Activated T-helper 2 cell treated with anti-CD3 and anti-CD28 coated beads, Interferon-gamma antibody, Interleukin-2, Interleukin-4, amounts not matched to agents 10 μg/mL and 5 μg/mL and 100 μg/mL, durations not matched to agents 14 hours and 24 hours and 36 hours (primary cell): ENCODE measurements at regions not wholly inside any gene's neighbourhood (a gene's known extent, or its start where the extent isn't known, plus 50 kb on each side); places are given as distances from the start of the nearest gene placed in this dataset.
A peak's percentile ranks its signal among the peaks of the same experiment; 100 is the strongest.

Source experiments
- DNase-seq: peaks from one replicate; pipeline ENCODE4 v3.0.0; 2021; ENCODE audit warnings: low spot score
- H3K27ac Mint-ChIP-seq: one replicate; pipeline ENCODE4 v1.8.0; 2021; ENCODE audit warnings: mixed read lengths
- H3K27me3 Mint-ChIP-seq: one replicate; pipeline ENCODE4 v1.8.0; 2021; ENCODE audit warnings: low read depth, mixed read lengths
- H3K36me3 Mint-ChIP-seq: one replicate; pipeline ENCODE4 v1.8.0; 2021; ENCODE audit warnings: low read depth, mixed read lengths
- H3K4me1 Mint-ChIP-seq: one replicate; pipeline ENCODE4 v1.8.0; 2021; ENCODE audit warnings: low read depth, mixed read lengths
- H3K4me3 Mint-ChIP-seq: one replicate; pipeline ENCODE4 v1.8.0; 2021; ENCODE audit warnings: low read depth, mild to moderate bottlenecking, moderate library complexity, mixed read lengths
- H3K9me3 Mint-ChIP-seq: one replicate; pipeline ENCODE4 v1.8.0; 2021; ENCODE audit warnings: mixed read lengths
- intact Hi-C: fragments of 100-400 bp; cut with micrococcal nuclease; formaldehyde crosslinking; loops from one replicate; pipeline ENCODE4 v1.15.1; 2023

- DNase-seq, result no peak
- Mint-ChIP-seq H3K4me1 (peaks cover 37% of the 10 kb centered on the region), H3K27me3 (peaks cover 42% of the 10 kb centered on the region), H3K9me3 (no peaks in the 10 kb centered on the region), H3K36me3 (no peaks in the 10 kb centered on the region), H3K27ac (no peak overlapping the region), H3K4me3 (no peak overlapping the region)
- intact Hi-C loops, result no loop called here
Measured at GRCh38 chr15:95864467-95864886, 466.0 kb upstream of the NR2F2 start.

- Mint-ChIP-seq H3K4me3 (no peak overlapping the region), H3K4me1 (peaks cover 44% of the 10 kb centered on the region), H3K27me3 (peaks cover 37% of the 10 kb centered on the region), H3K27ac (no peak overlapping the region), H3K9me3 (no peaks in the 10 kb centered on the region), H3K36me3 (no peaks in the 10 kb centered on the region)
- DNase-seq, result no peak
- intact Hi-C loops, result no loop called here
Measured at GRCh38 chr15:95865330-95865739, 465.2 kb upstream of the NR2F2 start.

- no peak for DNase-seq
- no peaks in the 10 kb centered on the region for H3K9me3 Mint-ChIP-seq
- peaks cover 30% of the 10 kb centered on the region for H3K27me3 Mint-ChIP-seq
- H3K27ac Mint-ChIP-seq, result no peak overlapping the region
- H3K4me3 Mint-ChIP-seq, result no peak overlapping the region
- H3K4me1 Mint-ChIP-seq, result peaks cover 55% of the 10 kb centered on the region
- intact Hi-C loops, result no loop called here
- H3K36me3 Mint-ChIP-seq, result no peaks in the 10 kb centered on the region
Measured at GRCh38 chr15:95866711-95867440, 463.6 kb upstream of the NR2F2 start.

GRCh38 chr15:95868450-95868849, 462.1 kb upstream of the NR2F2 start:
- Mint-ChIP-seq H3K4me1 (peaks cover 61% of the 10 kb centered on the region), H3K27ac (no peak overlapping the region), H3K27me3 (peaks cover 25% of the 10 kb centered on the region), H3K9me3 (no peaks in the 10 kb centered on the region), H3K36me3 (no peaks in the 10 kb centered on the region), H3K4me3 (no peak overlapping the region)
- intact Hi-C loops, result no loop called here
- DNase-seq, result no peak

- no peaks in the 10 kb centered on the region for H3K9me3 Mint-ChIP-seq
- no peak overlapping the region for H3K27ac Mint-ChIP-seq
- no peak for DNase-seq
- intact Hi-C loops, result no loop called here
- H3K36me3 Mint-ChIP-seq, result no peaks in the 10 kb centered on the region
- peaks cover 25% of the 10 kb centered on the region for H3K27me3 Mint-ChIP-seq
- H3K4me3 Mint-ChIP-seq, result no peak overlapping the region
- peaks cover 64% of the 10 kb centered on the region for H3K4me1 Mint-ChIP-seq
Measured at GRCh38 chr15:95868970-95869369, 461.5 kb upstream of the NR2F2 start.

GRCh38 chr15:95869920-95870319, 460.6 kb upstream of the NR2F2 start:
- H3K27ac Mint-ChIP-seq, result no peak overlapping the region
- intact Hi-C loops, result loop anchor here (5.0 to 10.0 kb wide), 2 partner anchors 33 to 585 kb away; no protein-coding TSS in a partner anchor

DNA sequence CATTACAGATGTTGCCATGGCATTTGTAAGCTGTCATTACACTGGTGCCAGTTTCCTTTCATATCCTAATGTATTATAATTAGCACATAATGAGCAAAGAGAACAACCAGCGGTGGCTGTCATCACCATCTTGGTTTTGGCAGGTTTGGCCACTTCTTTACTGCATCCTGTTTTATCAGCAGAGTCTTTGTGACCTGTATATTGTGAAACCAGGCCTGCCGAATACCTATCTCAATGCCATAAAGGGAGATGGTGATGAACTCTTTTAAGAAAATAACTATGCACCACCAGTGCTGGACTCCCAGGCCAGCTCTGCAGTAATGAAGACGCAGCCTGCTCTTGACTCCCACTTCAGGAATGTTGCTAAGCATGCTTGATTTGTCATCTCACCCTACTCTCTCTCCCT, 458.1 kb upstream of the NR2F2 start:
- intact Hi-C loops, result loop anchor here (5.0 to 10.0 kb wide), 2 partner anchors 35 to 588 kb away; no protein-coding TSS in a partner anchor

More at GRCh38 chr15:95869920-95870319, 460.6 kb upstream of the NR2F2 start:
- peaks cover 62% of the 10 kb centered on the region for H3K4me1 Mint-ChIP-seq
- peaks cover 25% of the 10 kb centered on the region for H3K27me3 Mint-ChIP-seq
- H3K9me3 Mint-ChIP-seq, result no peaks in the 10 kb centered on the region
- DNase-seq, result no peak
- no peaks in the 10 kb centered on the region for H3K36me3 Mint-ChIP-seq
- peak overlapping the region; percentile 45 for H3K4me3 Mint-ChIP-seq

DNA sequence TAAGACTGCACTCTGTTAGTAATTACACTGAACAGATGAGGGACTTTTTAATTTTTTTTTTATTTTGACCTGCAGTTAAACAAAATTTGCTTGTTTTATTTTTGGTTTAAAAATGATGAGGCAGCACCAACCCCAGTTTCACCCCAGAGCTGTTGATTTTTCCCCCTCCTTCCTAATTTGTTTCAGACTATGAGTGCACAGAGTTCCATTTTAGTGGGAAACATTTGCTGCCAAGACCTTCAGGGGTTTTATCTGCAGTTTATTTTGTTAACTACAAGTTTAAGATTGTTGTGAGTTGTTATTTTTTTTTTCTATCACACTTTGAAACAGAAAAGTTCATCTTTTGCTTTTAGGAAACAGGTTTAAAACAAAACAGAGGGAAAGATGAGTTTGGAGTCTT, 455.9 kb upstream of the NR2F2 start:
- Mint-ChIP-seq H3K9me3 (no peaks in the 10 kb centered on the region), H3K36me3 (no peaks in the 10 kb centered on the region), H3K27me3 (peaks cover 4% of the 10 kb centered on the region), H3K4me3 (no peak overlapping the region), H3K27ac (no peak overlapping the region), H3K4me1 (peaks cover 46% of the 10 kb centered on the region)
- DNase-seq, result no peak
- intact Hi-C loops, result loop anchor here (5.0 to 10.0 kb wide), 2 partner anchors 37 to 590 kb away; no protein-coding TSS in a partner anchor

More for the DNA sequence above, 458.1 kb upstream of the NR2F2 start:
- no peak for DNase-seq
- no peaks in the 10 kb centered on the region for H3K9me3 Mint-ChIP-seq
- H3K4me1 Mint-ChIP-seq, result peaks cover 55% of the 10 kb centered on the region
- peaks cover 12% of the 10 kb centered on the region for H3K27me3 Mint-ChIP-seq
- no peak overlapping the region for H3K4me3 Mint-ChIP-seq
- H3K36me3 Mint-ChIP-seq, result no peaks in the 10 kb centered on the region
- H3K27ac Mint-ChIP-seq, result no peak overlapping the region

DNA sequence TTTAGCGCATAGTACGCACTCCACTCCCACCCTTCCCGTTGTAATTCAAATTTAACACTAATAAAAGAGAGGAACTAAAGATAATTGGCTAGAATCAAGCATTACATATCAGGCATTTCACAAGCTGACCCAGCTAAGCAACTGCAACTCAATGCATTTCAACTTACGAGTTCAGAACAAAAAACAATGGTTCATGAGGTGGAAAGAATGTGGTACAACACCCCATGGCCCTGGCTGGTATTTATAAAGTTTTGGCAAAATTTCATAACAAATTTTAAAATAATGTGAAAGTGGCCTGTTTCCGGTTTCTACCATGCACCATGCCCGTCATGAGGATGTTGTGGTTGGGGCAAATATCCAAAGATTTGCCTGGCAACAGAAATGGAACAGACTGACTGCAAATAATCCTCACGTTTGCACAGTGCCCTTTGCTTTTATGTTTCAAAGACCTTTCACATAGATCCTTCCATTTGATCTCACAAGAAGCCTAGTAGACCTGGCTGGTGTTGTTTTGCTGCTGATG, 455.3 kb upstream of the NR2F2 start:
- Mint-ChIP-seq H3K9me3 (no peaks in the 10 kb centered on the region), H3K4me3 (no peak overlapping the region), H3K27ac (no peak overlapping the region), H3K36me3 (no peaks in the 10 kb centered on the region), H3K4me1 (peaks cover 44% of the 10 kb centered on the region), H3K27me3 (peaks cover 4% of the 10 kb centered on the region)
- DNase-seq, result no peak
- intact Hi-C loops, result loop anchor here (10.0 kb wide), 1 partner anchor 590 kb away; no protein-coding TSS in a partner anchor

DNA sequence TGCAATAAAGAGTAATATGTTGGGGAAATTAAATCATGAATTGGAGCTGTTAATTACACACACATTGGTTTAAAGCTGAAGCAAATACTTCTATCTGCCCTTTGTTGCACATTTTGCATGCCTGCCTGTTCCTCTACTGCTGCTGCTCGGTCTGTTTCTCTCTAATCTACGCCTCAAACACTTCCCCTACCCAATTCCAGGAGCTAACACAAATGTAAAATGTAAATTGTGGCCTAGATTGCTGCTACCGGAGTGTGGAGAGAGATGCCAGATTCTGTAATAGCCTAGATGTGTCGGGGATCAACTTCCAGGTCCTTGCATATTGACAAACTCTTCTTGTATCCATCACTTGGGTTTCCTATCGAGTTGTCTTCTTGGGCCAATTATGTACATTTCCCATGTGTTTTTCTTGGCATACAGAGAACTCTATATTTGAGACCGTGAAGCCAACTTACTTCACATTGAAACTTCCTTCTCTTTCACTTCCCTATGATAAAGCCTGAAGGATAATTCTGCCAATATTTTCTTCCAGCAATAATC, 450.4 kb upstream of the NR2F2 start:
- peaks cover 16% of the 10 kb centered on the region for H3K4me1 Mint-ChIP-seq
- peak overlapping the region; percentile 7 for H3K4me3 Mint-ChIP-seq
- intact Hi-C loops, result no loop called here

GRCh38 chr15:95880630-95881029, 449.9 kb upstream of the NR2F2 start:
- peaks cover 12% of the 10 kb centered on the region for H3K4me1 Mint-ChIP-seq
- H3K9me3 Mint-ChIP-seq, result no peaks in the 10 kb centered on the region
- H3K4me3 Mint-ChIP-seq, result no peak overlapping the region
- H3K36me3 Mint-ChIP-seq, result no peaks in the 10 kb centered on the region
- DNase-seq, result no peak
- intact Hi-C loops, result no loop called here
- no peak overlapping the region for H3K27ac Mint-ChIP-seq
- peaks cover 4% of the 10 kb centered on the region for H3K27me3 Mint-ChIP-seq

More for the DNA sequence above, 450.4 kb upstream of the NR2F2 start:
- Mint-ChIP-seq H3K27me3 (peaks cover 3% of the 10 kb centered on the region), H3K36me3 (no peaks in the 10 kb centered on the region), H3K27ac (no peak overlapping the region), H3K9me3 (no peaks in the 10 kb centered on the region)
- DNase-seq, result no peak

GRCh38 chr15:95883064-95883463, 447.4 kb upstream of the NR2F2 start:
- intact Hi-C loops, result no loop called here
- DNase-seq, result no peak

GRCh38 chr15:95884276-95884675, 446.2 kb upstream of the NR2F2 start:
- Mint-ChIP-seq H3K9me3 (no peaks in the 10 kb centered on the region), H3K36me3 (no peaks in the 10 kb centered on the region), H3K4me1 (peaks cover 4% of the 10 kb centered on the region), H3K27ac (no peak overlapping the region), H3K4me3 (no peak overlapping the region), H3K27me3 (peaks cover 11% of the 10 kb centered on the region)
- intact Hi-C loops, result no loop called here
- no peak for DNase-seq

More at GRCh38 chr15:95883064-95883463, 447.4 kb upstream of the NR2F2 start:
- Mint-ChIP-seq H3K4me1 (peaks cover 11% of the 10 kb centered on the region), H3K9me3 (no peaks in the 10 kb centered on the region), H3K36me3 (no peaks in the 10 kb centered on the region), H3K27ac (no peak overlapping the region), H3K27me3 (peaks cover 11% of the 10 kb centered on the region), H3K4me3 (no peak overlapping the region)
